Upper lobe of left lung (tissue), 6 donors: ENCODE measurements at regions not wholly inside any gene's neighbourhood (a gene's known extent, or its start where the extent isn't known, plus 50 kb on each side); places are given as distances from the start of the nearest gene placed in this dataset.

Experiments
- ATAC-seq, 2 donors: fragments of 200-7000 bp; cut with Tn5 transposase; one replicate each; pipeline ENCODE4 v1.9.1; 2022; ENCODE audit warnings: mild to moderate bottlenecking in 2 of 2, moderate library complexity in 2 of 2; ENCODE audit not compliant: low FRiP score in 2 of 2
- DNase-seq, 2 donors: peaks; one replicate each; pipeline ENCODE4 v3.0.0-alpha.2; 2019 to 2020
- H3K27ac ChIP-seq, 4 donors: fragments of 200-600 bp; sonication (generic); one replicate each; pipeline ENCODE4 v1.5.1; 2016 to 2019
- H3K27me3 ChIP-seq, 4 donors: fragments of 200-600 bp; sonication (generic); one replicate each; pipeline ENCODE4 v1.5.1; 2017 to 2019
- H3K36me3 ChIP-seq, 4 donors: fragments of 200-600 bp; sonication (generic); one replicate each; pipeline ENCODE4 v1.5.1; 2016 to 2019
- H3K4me1 ChIP-seq, 4 donors: fragments of 200-600 bp; sonication (generic); one replicate each; pipeline ENCODE4 v1.5.1; 2018 to 2019
- H3K4me3 ChIP-seq, 4 donors: fragments of 200-600 bp; sonication (generic); one replicate each; pipeline ENCODE4 v1.5.1; 2017 to 2019; ENCODE audit warnings: mild to moderate bottlenecking in 2 of 4, moderate library complexity in 1 of 4
- H3K9me3 ChIP-seq, 4 donors: fragments of 200-600 bp; sonication (generic); one replicate each; pipeline ENCODE4 v1.5.1; 2018 to 2019
- CTCF ChIP-seq, 6 experiments: fragments of 450-650 bp in 4 of 6; fragments of 200-600 bp in 2 of 6; sonication (generic) in 2 of 6; IDR thresholded peaks; one replicate each; pipeline ENCODE4 v1.5.1; 2016 to 2019; ENCODE audit warnings: antibody characterized with exemption in 6 of 6
- EP300 ChIP-seq, 4 donors: sonication (generic); formaldehyde crosslinking; IDR thresholded peaks; one replicate each; pipeline ENCODE4 v1.5.1; 2017; ENCODE audit warnings: antibody characterized with exemption in 4 of 4, control low read depth in 2 of 4
- POLR2A ChIP-seq, 4 donors: fragments of 450-650 bp; IDR thresholded peaks; one replicate each; pipeline ENCODE4 v1.5.1; 2016 to 2017; ENCODE audit warnings: antibody characterized with exemption in 4 of 4, mild to moderate bottlenecking in 2 of 4
- POLR2AphosphoS5 ChIP-seq, 2 donors: sonication (generic); formaldehyde crosslinking; IDR thresholded peaks; one replicate each; pipeline ENCODE4 v1.5.1; 2017; ENCODE audit warnings: antibody characterized with exemption in 2 of 2
- WGBS, 2 donors: methylation state at CpG; one replicate each; pipeline ENCODE4 v1.1.5; 2017 to 2018; 5-methylcytosine and 5-hydroxymethylcytosine counted together
- donor health status: DM: no; HTN: no; CAD: no; lungs with moderate emphysema.
- donor health status: DM: no; HTN: yes; CAD: no; lungs with severe emphysema.

GRCh38 chr13:61600360-61601033, 184.8 kb upstream of the PCDH20 start:
- WGBS, 2 donors: 55 to 68% methylated on average over 3 of the region's 3 CpGs
- Histone ChIP-seq H3K9me3 (no peaks in the 10 kb centered on the region), H3K4me1 (no peaks in the 10 kb centered on the region), H3K27ac (no peak overlapping the region), H3K36me3 (no peaks in the 10 kb centered on the region), H3K27me3 (no peaks in the 10 kb centered on the region), H3K4me3 (no peak overlapping the region)
- DNase-seq (no peak), ATAC-seq (no peak)
- TF ChIP-seq POLR2AphosphoS5 (IDR thresholded peaks at IDR 0.05): no peak

- 21 to 26% methylated on average over 2 of the region's 2 CpGs for WGBS, 2 donors
- no peaks in the 10 kb centered on the region for H3K27me3 ChIP-seq
- DNase-seq: no peak
- TF ChIP-seq CTCF (IDR thresholded peaks at IDR 0.05) (no peak), POLR2A (IDR thresholded peaks at IDR 0.05) (no peak), EP300 (IDR thresholded peaks at IDR 0.05) (no peak), POLR2AphosphoS5 (IDR thresholded peaks at IDR 0.05) (no peak)
- no peak for ATAC-seq
- no peak overlapping the region for H3K4me3 ChIP-seq
- H3K36me3 ChIP-seq: no peaks in the 10 kb centered on the region
- no peaks in the 10 kb centered on the region for H3K9me3 ChIP-seq
- H3K4me1 ChIP-seq: no peaks in the 10 kb centered on the region
- H3K27ac ChIP-seq: no peak overlapping the region
These were observed 176.8 kb upstream of the PCDH20 start for GRCh38 chr13:61592489-61592888.

GRCh38 chr13:61575973-61576372, 160.3 kb upstream of the PCDH20 start:
- H3K4me3 ChIP-seq: no peak overlapping the region
- DNase-seq: no peak
- H3K9me3 ChIP-seq: no peaks in the 10 kb centered on the region
- no peaks in the 10 kb centered on the region for H3K4me1 ChIP-seq
- WGBS, 2 donors: 64 to 67% methylated on average over 1 of the region's 1 CpG
- H3K27me3 ChIP-seq: no peaks in the 10 kb centered on the region
- ATAC-seq: no peak
- TF ChIP-seq POLR2A (IDR thresholded peaks at IDR 0.05): no peak
- TF ChIP-seq CTCF (IDR thresholded peaks at IDR 0.05): no peak
- TF ChIP-seq POLR2AphosphoS5 (IDR thresholded peaks at IDR 0.05): no peak
- H3K36me3 ChIP-seq: no peaks in the 10 kb centered on the region
- H3K27ac ChIP-seq: no peak overlapping the region

GRCh38 chr13:61563645-61564044, 148.0 kb upstream of the PCDH20 start:
- WGBS, 2 donors: 13 to 38% methylated on average over 1 of the region's 1 CpG
- Histone ChIP-seq H3K9me3 (no peaks in the 10 kb centered on the region), H3K27me3 (no peaks in the 10 kb centered on the region), H3K36me3 (no peaks in the 10 kb centered on the region), H3K27ac (no peak overlapping the region), H3K4me3 (no peak overlapping the region), H3K4me1 (no peaks in the 10 kb centered on the region)
- no peak for DNase-seq
- ATAC-seq: no peak
- no peak for TF ChIP-seq EP300 (IDR thresholded peaks at IDR 0.05)
- no peak for TF ChIP-seq CTCF (IDR thresholded peaks at IDR 0.05)
- TF ChIP-seq POLR2AphosphoS5 (IDR thresholded peaks at IDR 0.05): no peak
- no peak for TF ChIP-seq POLR2A (IDR thresholded peaks at IDR 0.05)

GRCh38 chr13:61546911-61547310, 131.3 kb upstream of the PCDH20 start:
- WGBS, 2 donors: 89% methylated on average over 6 of the region's 6 CpGs
- Histone ChIP-seq H3K27ac (no peak overlapping the region), H3K4me1 (no peaks in the 10 kb centered on the region), H3K9me3 (no peaks in the 10 kb centered on the region), H3K36me3 (no peaks in the 10 kb centered on the region), H3K4me3 (no peak overlapping the region), H3K27me3 (no peaks in the 10 kb centered on the region)
- TF ChIP-seq POLR2A (IDR thresholded peaks at IDR 0.05) (no peak), CTCF (IDR thresholded peaks at IDR 0.05) (no peak), POLR2AphosphoS5 (IDR thresholded peaks at IDR 0.05) (no peak), EP300 (IDR thresholded peaks at IDR 0.05) (no peak)
- DNase-seq (no peak), ATAC-seq (no peak)
